ENCODE measurements at regions not wholly inside any gene's neighbourhood (a gene's known extent, or its start where the extent isn't known, plus 50 kb on each side); places are given as distances from the start of the nearest gene placed in this dataset.

GRCh38 chr11:91998481-91998880, 226.1 kb upstream of the FAT3 start:
- dilution Hi-C loops (cut with MboI; ENCODE audit: extremely low pct_ligation_motif_present, low sequenced_read_pairs) (no loop called here), intact Hi-C loops (cut with micrococcal nuclease) (no loop called here)
- no peak for FAIRE-seq
- no peaks in the 10 kb centered on the region for H4K20me1 ChIP-seq (replicated peaks; ENCODE audit: control insufficient read depth, extremely low read depth, insufficient read depth, low read length)
- no peak overlapping the region for H3K9ac ChIP-seq (replicated peaks; ENCODE audit: extremely low read depth, insufficient read depth, low read length)
- no peaks in the 10 kb centered on the region for H3K27me3 ChIP-seq (ENCODE audit: control insufficient read depth in 2 of 2, insufficient read depth in 2 of 2, low read length in 2 of 2)
- no peak for DNase-seq (ENCODE audit: low read depth, low spot score)
- H3K4me3 ChIP-seq (replicated peaks in 1 of 3; ENCODE audit: insufficient read depth in 1 of 3, low read depth in 1 of 3, low read length in 3 of 3) = no peak overlapping the region
- no peaks in the 10 kb centered on the region for H3K9me1 ChIP-seq (replicated peaks; ENCODE audit: control insufficient read depth, extremely low read depth, insufficient read depth, low read length)
- TF ChIP-seq JUN (IDR thresholded peaks at IDR 0.05; ENCODE audit: borderline replicate concordance, insufficient read depth, insufficient read length, low read depth) (no peak), MYC (IDR thresholded peaks at IDR 0.05; ENCODE audit: low read depth, low read length) (no peak), POLR2AphosphoS5 (IDR thresholded peaks at IDR 0.05; ENCODE audit: insufficient read depth, low read depth, low read length) (no peak), EZH2 (IDR thresholded peaks at IDR 0.05; ENCODE audit: borderline replicate concordance, low read depth, low read length, severe bottlenecking) (no peak), CTCF (IDR thresholded peaks at IDR 0.05; ENCODE audit: extremely low read depth in 1 of 2, insufficient read depth in 1 of 2, low read depth in 1 of 2, low read length in 2 of 2) (no peak), POLR2A (IDR thresholded peaks at IDR 0.05; ENCODE audit: low read depth, low read length) (no peak), FOS (IDR thresholded peaks at IDR 0.05; ENCODE audit: borderline replicate concordance, insufficient read depth, low read length) (no peak), GATA2 (IDR thresholded peaks at IDR 0.05; ENCODE audit: insufficient read depth, insufficient read length, low read depth, low read length) (no peak)
- TF ChIP-seq, protein P1, sequence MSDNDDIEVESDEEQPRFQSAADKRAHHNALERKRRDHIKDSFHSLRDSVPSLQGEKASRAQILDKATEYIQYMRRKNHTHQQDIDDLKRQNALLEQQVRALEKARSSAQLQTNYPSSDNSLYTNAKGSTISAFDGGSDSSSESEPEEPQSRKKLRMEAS (IDR thresholded peaks at IDR 0.05; ENCODE audit: insufficient read depth, insufficient read length) = no peak
- no peaks in the 10 kb centered on the region for H3K4me1 ChIP-seq (ENCODE audit: control insufficient read depth, extremely low read depth, insufficient read depth, low read length)
- H3K79me2 ChIP-seq (ENCODE audit: control insufficient read depth, insufficient read depth, low read length) = no peaks in the 10 kb centered on the region
- BruUV-seq (replicated peaks) = no TSS peak
- H3K27ac ChIP-seq (ENCODE audit: insufficient read depth, low read depth, low read length) = no peak overlapping the region
- CTCF ChIA-PET = no interaction called here
- no peak overlapping the region for H3K4me2 ChIP-seq (ENCODE audit: insufficient read depth, low read length)
- H3K36me3 ChIP-seq (ENCODE audit: control insufficient read depth in 2 of 2, extremely low read depth in 1 of 2, insufficient read depth in 2 of 2, low read length in 2 of 2) = no peaks in the 10 kb centered on the region
- POLR2A ChIA-PET = no interaction called here
- H2AFZ ChIP-seq (ENCODE audit: low read depth, low read length) = no peak overlapping the region
- no peaks in the 10 kb centered on the region for H3K9me3 ChIP-seq (replicated peaks; ENCODE audit: control insufficient read depth, insufficient read depth, low read length)

Measured in endothelial cell of umbilical vein (primary cell).